NCI-H82 treated with DMSO at 0.1 percent for 48 hours (cell line): ENCODE measurements at regions not wholly inside any gene's neighbourhood (a gene's known extent, or its start where the extent isn't known, plus 50 kb on each side); places are given as distances from the start of the nearest gene placed in this dataset.
A peak's percentile ranks its signal among the peaks of the same experiment; 100 is the strongest.
"Not testable (repeated sequence)": the region's sequence is repeated elsewhere in the genome, so short reads cannot be mapped to it uniquely, and the experiment has no call there.

Experiments
- DNase-seq: peaks from one replicate; lab custom pipeline; 2025; ENCODE audit not compliant: unreplicated experiment; lab: John Stamatoyannopoulos, UW

DNA sequence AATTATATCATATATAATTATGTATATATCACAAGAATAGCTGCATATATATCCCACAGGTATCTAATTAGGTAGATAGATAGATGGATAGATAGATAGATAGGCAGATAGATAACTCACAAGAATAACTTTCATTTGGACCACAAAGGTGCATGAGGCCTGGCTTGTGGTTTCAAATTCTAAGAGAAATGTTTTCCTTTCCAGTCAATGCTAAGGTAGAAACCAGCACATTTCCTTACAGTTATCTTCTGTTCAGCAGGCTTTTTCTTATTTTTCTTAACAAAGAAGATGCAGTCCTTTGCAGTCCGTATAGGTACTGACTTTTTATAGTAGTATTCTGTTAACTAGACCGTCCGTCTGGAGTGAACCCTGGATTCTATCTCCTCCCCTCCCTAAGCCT, 152.9 kb upstream of the ANKFN1 start:
- no peak for DNase-seq

DNA sequence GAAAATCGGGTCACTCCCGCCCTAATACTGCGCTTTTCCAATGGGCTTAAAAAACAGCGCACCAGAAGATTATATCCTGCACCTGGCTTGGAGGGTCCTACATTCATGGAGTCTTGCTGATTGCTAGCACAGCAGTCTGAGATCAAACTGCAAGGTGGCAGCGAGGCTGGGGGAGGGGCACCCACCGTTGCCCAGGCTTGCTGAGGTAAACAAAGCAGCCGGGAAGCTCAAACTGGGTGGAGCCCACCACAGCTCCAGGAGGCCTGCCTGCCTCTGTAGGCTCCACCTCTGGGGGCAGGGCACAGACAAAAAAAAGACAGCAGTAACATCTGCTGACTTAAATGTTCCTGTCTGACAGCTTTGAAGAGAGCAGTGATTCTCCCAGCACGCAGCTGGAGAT, 150.6 kb upstream of the ANKFN1 start:
- DNase-seq = not testable (repeated sequence)

DNA sequence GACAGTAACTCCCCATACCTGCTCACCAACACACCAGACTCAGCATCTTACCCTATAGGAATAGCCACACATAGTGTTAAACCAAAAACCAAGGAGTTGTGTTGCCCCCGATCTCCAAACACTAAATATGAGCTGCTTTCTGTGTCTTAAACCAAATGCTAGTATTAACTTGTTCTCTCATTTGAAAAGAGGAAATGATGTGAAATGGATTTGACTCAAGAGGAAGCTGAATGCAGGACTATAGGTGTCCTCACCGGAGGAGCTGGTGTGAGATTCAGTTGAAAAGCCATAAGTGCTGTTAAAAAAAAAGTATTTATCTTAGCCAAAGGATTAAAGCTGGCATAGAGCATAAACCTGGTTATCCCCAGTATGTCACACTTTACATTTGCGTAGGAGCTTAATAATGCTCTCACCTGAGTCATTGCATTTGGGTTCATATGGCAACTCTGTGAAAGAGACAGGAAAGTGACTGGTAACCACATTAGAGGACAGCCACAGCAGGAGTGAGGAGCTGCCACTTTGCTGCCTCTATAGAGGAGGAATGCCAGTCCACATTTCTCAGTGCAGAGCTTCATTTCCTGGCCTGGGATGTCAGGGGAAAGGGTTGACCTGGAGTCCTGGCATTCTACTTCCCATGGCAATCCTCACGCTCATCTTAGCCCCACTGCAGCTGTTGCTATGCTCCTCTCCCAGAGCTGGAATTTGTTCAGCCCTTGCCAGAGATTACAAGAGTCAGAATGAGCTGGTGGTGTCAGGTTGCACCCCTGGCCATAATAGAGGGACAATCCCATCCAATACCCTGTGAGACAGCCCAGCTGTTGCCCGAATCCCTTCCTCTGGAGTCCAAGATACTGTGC, 143.3 kb upstream of the ANKFN1 start:
- peak; percentile 85 for DNase-seq

DNA sequence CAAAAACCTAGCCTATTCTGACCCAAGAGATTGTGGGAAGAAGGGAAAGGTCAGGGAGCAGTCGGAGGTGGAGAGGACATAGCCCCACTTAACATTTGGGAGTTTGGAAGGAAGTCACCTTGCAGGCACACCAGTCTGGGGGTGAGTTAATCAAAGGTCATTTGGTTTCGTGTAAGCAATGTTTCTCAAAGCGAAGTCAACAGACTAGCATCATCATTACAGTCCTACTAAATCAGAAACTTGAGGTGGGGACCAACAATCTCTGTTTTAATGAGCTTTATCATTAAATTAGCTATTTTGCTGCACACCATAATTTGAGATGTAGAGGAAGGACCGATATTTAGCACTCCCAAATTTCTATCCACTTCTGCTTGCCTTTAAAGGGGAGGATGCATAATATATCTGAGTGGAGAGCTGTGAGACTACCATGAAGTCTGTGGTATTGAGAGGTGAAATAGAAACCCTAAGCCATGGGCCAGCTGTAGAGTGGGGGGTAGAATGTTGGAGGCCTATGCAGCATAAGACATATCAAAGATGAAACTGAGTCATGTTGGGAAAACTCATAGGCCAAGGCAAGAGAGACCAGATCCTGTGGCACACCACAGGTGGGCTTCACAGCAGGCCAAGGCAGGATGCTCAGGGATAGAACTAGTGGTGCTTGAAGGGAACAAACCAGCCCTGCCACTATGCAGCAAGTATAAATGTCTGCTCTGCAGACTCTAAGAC, 141.7 kb upstream of the ANKFN1 start:
- DNase-seq = no peak

DNA sequence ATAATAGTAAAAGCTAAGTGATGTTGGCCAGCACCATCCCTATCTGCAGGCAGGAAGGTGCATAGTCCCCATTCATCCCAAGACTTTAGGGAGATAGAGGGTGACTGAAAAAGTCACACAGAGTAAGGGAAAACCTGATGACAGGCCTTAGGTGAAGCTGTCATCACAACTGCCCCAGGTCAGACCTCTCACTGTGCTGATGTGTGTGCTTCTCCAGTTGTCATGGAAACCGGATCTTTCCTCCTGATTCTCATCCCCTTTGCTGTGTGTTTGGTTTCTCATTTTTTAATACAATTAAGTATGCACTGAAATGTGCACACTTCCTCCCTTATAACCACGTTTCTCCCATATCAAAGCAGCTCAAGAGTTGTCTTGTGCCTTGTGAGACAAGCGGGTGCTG, 135.1 kb upstream of the ANKFN1 start:
- DNase-seq = no peak

DNA sequence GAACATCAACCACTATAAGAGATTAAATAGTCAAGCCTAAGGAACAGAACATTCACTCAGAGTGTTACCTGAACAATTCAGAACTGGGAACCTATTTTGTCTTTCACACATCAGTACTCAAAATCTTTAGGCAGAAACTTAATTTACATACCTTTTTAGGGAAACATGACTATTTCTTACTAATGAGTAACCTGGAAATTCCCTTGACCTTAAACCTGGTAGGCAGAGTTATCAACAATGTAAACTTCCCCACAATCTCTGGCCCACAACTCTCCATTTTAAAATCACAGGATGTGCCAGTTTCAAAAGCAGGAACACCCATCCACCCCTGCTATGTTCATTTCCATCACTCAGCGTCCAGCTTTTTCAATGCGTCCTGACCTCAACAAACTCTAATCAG, 132.9 kb upstream of the ANKFN1 start:
- no peak for DNase-seq

DNA sequence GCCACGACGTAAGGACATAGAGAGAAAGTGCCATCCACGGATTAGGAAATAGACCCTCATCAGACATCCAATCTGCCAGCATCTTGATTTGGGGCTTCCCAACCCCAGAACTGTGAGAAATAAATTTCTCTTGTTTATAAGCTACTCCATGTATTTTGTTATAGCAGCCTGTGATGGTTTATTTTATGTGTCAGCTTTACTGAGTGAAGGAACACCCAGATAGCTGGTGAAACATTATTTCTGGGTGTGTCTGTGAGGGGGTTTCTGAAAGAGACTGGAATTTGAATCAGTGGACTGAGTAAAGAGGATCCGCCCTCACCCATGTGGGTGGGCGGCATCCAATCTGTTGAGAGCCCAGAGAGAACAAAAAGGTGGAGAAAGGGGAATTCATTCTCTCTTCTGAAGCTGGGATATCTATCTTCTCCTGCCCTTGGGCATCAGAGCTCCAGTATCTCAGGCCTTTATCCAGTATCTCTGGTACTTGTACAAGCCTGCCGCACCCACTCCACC, 131.5 kb upstream of the ANKFN1 start:
- DNase-seq = no peak

DNA sequence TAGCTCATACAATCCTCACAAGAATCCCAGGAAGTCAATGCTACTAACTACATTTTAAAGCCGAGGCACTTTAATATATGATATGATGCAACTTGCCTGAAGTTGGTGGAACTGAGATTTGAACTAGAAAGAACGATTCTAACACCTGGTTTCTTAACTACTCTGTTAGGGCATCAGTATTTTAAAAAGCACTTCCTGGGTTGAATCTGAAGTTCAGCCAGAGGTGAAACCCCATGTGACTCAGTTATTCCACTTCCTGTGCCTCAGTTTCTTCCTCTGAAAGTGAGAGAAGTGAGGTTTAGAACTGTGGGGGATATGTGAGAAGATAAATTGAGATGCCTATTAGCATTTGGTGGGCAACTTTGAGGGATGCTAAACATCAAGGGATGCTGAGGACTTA, 129.4 kb upstream of the ANKFN1 start:
- no peak for DNase-seq

DNA sequence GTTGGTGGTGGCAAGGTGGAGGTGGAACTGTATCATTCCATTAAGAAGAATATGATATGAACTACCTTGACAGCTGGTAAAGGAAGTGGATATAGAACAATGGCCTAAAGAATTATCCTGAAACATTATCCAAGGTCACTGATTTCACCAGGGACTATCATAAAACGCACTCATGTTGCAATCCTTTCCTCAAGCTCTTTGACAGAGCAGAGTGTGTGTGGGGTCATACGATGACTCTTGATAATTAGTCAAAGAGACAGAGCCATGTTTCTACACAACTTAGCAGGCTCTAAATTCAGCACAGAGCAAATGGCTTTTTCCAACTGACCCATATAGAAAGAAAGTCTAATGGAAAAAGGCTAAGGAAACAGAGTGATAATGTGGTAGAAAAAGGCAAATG, 126.4 kb upstream of the ANKFN1 start:
- no peak for DNase-seq

DNA sequence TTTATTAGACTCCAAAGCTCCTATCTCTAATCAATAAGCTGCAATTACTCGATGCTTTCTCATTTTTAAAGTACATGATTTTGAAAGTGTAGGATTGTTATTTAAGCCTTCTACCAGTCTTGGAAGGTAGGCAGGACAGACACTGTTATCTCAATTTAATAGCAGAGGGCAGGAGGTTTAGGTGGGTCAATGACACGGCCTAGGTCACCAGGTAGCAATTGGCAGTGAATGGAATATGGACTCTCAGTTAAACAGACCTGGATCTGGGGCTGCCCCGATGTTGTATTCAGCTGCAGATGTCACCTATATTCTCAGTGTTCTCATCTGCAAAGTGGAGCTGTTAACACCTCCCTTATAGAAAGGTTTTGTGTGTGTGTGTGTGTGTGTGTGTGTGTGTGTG, 124.4 kb upstream of the ANKFN1 start:
- DNase-seq = no peak

DNA sequence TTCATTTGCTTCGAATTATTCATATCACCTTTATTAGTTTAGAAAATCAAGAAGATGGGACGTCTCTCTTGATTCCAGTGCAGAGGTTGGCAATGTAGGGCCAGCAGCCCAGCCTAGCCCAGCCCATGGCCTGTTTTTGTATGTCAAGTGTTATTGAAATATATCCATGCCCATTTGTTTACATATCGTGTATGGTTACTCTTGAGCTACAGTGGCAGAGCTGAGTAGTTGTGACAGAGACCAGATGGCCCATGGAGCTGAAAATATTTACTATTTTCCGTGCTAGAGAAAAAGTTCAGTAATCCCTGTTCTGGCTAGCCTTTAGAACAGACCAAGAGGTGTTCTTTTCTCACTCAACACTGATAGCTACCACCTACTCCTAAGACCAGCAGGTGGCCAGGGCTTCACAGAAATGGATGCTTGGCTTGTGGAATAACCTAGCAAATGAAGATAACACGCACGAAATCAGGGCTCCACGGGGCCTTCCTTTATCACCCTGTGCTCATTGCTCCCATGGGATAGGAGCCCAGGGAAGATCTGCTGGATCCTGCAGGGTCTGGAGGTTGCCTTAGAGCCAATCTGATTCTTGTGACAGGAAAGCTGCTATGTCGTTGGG, 123.2 kb upstream of the ANKFN1 start:
- DNase-seq = no peak

DNA sequence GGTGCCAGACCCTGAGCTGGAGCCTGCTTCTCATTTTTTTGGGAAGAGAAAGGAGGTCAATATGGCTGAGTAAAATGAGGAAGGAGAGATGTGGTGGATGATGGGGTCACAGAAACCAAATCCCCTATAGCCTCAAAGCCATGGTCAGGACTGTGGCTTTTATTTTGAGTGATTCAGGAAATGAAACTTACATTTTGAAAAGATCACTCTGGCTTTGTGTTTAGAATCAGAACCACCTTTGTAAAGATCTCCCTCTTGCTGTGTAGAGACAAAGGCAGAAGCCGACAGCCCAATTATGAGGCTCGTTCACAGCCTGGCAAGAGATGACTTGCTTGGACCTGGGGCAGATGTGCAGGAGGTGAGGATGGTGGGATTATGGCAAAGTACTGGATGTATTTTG, 121.6 kb upstream of the ANKFN1 start:
- no peak for DNase-seq

DNA sequence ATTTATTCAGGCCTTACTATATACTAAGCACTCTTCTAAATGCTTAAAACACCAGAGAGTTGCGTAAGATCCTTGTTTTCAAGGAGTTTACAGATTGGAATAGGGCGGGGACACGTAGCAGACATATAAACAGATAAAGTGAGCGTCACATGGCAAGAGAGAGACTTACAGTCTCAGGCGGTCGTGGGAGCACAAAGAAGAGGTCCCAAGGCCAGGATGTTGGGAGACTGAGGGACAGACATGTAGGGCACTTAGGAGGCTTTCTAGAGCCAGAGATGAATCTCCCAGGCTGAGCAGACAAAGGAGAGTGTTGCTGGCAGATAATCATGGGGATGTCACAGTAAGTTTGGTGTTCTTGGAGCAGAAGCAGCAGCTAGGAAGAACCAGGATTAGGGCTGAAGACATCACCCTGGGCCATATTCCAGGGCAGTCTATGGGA, 119.1 kb upstream of the ANKFN1 start:
- DNase-seq = no peak

DNA sequence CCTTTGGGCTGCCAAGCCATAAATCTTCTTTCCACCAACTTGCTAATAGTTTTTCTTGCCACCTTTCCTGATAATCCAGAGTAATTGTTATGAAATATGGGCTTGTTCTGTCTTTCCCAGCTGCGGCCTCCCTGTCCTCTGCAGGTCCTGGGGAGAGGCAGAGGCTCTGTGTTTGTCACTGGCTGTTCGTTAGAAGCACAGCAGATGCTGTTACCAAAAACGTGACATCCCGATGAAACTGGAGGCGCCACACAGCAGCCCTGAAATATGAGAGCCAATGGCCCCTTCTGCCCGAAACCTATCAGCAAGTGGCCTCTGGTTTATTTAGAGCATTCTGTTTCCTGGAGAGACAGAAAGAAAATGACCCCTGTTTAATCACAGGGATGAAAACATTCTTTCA, 115.1 kb upstream of the ANKFN1 start:
- DNase-seq = no peak

DNA sequence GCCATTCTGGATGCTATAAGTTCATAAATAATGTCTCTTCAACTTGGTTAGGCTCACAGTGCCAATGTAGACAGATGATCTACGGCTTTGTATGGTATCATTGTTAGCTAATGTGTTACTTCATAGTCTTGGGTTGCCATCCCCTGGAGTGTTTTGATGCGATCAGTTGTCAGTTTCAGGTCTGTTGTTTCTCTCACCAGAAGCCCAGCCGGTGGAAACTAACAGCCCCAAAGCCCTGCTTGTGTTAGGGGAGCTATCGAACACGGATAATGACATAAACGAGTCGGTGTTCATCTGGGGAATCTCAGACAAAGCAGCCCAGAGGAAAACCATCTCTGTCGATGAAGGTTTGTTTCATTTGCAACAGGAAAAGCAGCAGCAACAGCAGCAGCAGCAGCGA, 107.4 kb upstream of the ANKFN1 start:
- DNase-seq = no peak

DNA sequence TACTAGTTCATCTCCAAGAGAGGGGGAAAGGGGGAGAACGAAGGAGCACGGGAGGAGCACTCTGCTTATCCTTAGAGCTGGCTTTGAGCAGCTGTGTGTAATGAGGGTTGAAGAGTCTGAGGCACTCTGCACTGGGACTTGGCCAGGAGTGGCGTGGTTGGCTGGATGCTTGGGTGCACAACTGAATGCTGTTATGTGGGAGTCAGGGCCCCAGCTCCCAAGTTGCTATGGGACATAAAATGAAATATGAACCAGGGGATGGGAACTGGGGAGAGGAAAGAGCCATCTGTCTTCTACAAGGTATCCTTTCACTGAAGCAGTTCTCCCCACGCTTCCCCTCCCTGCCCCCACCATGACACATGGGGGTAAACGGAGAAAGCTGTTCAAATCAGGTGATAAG, 105.9 kb upstream of the ANKFN1 start:
- DNase-seq = no peak

DNA sequence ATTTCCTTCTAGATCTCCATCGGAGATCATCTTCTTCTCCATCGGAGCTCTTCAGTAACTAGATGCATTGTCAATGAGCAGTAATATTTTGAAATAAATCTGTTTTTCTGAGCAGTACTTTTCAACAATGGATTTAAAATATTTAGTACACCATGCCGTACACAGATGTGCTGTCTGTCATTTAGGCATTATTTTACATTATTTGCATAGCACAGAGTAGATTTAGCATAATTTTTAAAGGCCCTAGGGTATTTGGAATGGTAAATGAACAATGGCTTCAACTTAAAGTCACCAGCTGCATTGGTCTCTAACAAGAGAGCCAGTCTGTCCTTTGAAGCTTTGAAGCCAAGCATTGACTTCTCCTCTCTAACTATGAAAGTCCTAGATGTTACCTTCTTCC, 95.4 kb upstream of the ANKFN1 start:
- DNase-seq = no peak

DNA sequence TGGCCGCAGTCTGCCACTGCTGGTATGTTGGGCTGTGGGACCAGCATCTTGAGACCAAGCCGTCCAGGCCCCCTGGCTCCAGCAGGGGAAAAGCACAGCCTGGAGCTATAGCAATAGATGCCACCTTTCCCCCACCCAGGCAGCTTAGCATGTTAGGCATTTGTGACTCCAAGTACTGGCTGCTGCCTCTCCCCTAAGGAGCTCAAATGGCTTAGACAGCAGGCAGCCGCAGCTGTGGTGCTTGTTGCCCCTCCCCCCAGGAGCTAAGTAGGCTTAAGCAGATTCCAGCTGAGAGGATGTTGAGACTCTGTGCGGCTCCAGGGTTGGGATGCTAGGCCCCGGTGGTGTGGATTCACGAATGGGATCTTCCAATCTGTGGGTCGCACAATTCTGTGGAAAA, 88.8 kb upstream of the ANKFN1 start:
- DNase-seq = peak; percentile 94

DNA sequence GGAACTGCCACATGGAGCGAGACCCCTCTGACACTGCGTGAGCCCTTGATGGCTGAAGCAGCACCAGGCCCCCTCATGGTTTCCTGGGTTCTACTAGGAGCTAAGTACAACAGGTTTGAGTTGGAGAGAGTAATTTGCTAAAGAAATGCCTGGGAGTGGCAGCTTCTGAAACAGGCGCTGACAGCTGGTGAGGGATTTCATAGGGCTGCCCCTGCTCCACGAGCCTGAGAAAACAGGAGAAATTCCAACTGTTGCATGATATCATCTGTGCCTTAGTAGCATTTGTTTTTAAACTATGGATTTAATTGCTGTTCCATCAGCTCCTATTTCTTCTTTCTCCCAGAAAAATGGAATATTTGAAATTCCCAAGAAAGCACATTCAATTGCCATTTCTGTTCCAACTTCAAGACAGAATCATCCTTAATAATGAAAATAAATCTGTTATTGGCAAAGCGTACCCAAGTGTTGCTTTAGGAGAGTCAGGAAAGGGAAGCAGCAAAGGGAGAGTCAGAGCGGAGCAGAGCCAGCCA, 78.8 kb upstream of the ANKFN1 start:
- DNase-seq = no peak

DNA sequence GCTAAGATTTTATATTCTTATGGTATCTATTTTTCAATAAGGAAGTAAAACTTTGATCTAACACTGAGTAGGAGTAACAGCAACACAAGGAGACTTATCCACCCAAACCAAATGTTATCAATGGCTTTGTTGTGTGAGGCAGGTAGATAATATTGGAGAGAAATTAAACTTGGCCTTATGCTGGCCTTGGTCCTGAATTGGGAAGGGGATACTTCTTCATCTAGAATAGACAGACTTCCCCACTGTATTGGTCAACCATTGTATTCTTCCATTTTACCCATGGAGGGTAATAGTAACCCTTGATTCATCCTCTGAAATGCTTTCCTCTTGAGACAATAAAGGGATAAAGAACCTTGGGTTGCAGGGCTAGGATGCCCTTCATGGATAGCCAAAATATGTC, 76.3 kb upstream of the ANKFN1 start:
- DNase-seq = no peak

DNA sequence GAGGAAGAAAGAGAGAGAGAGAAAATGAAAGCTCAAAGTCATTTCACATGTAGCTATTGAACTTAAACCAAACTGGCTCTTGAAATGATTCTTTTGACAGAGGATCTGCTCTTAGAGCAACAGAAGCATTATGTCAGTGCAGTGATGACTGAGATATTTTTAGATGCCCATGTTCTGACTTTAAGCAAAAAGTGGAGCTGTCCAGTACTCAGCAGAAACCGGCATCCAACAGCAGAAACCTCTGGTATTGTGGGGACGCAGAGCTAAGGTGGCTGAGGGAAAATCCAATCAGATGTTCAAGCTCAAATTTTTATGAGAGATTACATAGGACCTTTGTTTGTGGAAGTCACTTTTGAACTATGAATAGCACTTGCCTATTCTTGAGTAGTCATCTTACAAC, 69.8 kb upstream of the ANKFN1 start:
- no peak for DNase-seq
